Neural progenitor cell (in vitro differentiated cells): ENCODE measurements at regions not wholly inside any gene's neighbourhood (a gene's known extent, or its start where the extent isn't known, plus 50 kb on each side); places are given as distances from the start of the nearest gene placed in this dataset.

Source experiments
- DNase-seq: peaks from one replicate; pipeline ENCODE4 v3.0.0-alpha.2; 2016; ENCODE audit warnings: low spot score
- H2AFZ ChIP-seq: fragments of 200-600 bp; sonication (generic); replicated peaks from 2 replicates; pipeline ENCODE4 v1.6.1; 2016; ENCODE audit warnings: antibody characterized with exemption
- H3F3A ChIP-seq: fragments of 200-600 bp; sonication (generic); 2 replicates; pipeline ENCODE4 v1.6.1; 2016; ENCODE audit warnings: antibody characterized with exemption, low read depth
- H3K27ac ChIP-seq: fragments of 200-600 bp; sonication (generic); 2 replicates; pipeline ENCODE4 v1.5.1; 2016; ENCODE audit warnings: mild to moderate bottlenecking
- H3K27me3 ChIP-seq: fragments of 200-600 bp; sonication (generic); 2 replicates; pipeline ENCODE4 v1.6.1; 2016; ENCODE audit warnings: mild to moderate bottlenecking, moderate library complexity
- H3K36me3 ChIP-seq: fragments of 200-600 bp; sonication (generic); 2 replicates; pipeline ENCODE4 v1.5.1; 2016
- H3K4me1 ChIP-seq: fragments of 200-600 bp; sonication (generic); 2 replicates; pipeline ENCODE4 v1.6.1; 2016; ENCODE audit warnings: mixed run types
- H3K4me2 ChIP-seq: fragments of 200-600 bp; sonication (generic); 2 replicates; pipeline ENCODE4 v1.6.1; 2016
- H3K4me3 ChIP-seq: fragments of 200-600 bp; sonication (generic); 2 replicates; pipeline ENCODE4 v1.5.1; 2016
- H3K79me2 ChIP-seq: fragments of 200-600 bp; sonication (generic); 2 replicates; pipeline ENCODE4 v1.6.1; 2016; ENCODE audit warnings: low read depth
- H3K9ac ChIP-seq: fragments of 200-600 bp; sonication (generic); 2 replicates; pipeline ENCODE4 v1.6.1; 2016
- H3K9me3 ChIP-seq: fragments of 200-600 bp; sonication (generic); 2 replicates; pipeline ENCODE4 v1.5.1; 2016; ENCODE audit warnings: low read depth
- H4K20me1 ChIP-seq: fragments of 200-600 bp; sonication (generic); 2 replicates; pipeline ENCODE4 v1.6.1; 2016; ENCODE audit warnings: low read depth
- H3K27ac Mint-ChIP-seq: 3 replicates; pipeline ENCODE4 v1.8.0; 2021; ENCODE audit warnings: mixed read lengths
- H3K27me3 Mint-ChIP-seq: 2 replicates; pipeline ENCODE4 v1.8.0; 2022; ENCODE audit warnings: low read depth, mild to moderate bottlenecking, inconsistent platforms, moderate library complexity, mixed read lengths; ENCODE audit not compliant: insufficient read depth
- H3K36me3 Mint-ChIP-seq: 3 replicates; pipeline ENCODE4 v1.8.0; 2021; ENCODE audit warnings: mixed read lengths
- H3K4me1 Mint-ChIP-seq: 3 replicates; pipeline ENCODE4 v1.8.0; 2021; ENCODE audit warnings: mixed read lengths
- H3K4me3 Mint-ChIP-seq: 3 replicates; pipeline ENCODE4 v1.8.0; 2021; ENCODE audit warnings: mild to moderate bottlenecking, moderate library complexity, mixed read lengths
- H3K9me3 Mint-ChIP-seq: 3 replicates; pipeline ENCODE4 v1.8.0; 2020; ENCODE audit warnings: mixed read lengths
- EZH2 ChIP-seq: fragments of 200-600 bp; sonication (generic); IDR thresholded peaks from 2 replicates; pipeline ENCODE4 v1.6.1; 2017; ENCODE audit warnings: antibody characterized with exemption, mild to moderate bottlenecking, moderate library complexity
- EZH2phosphoT487 ChIP-seq: fragments of 200-600 bp; sonication (generic); IDR thresholded peaks from 2 replicates; pipeline ENCODE4 v1.6.1; 2017; ENCODE audit warnings: antibody characterized with exemption
- TF ChIP-seq, protein P1 (sequence below): fragments of 200-600 bp; sonication (generic); IDR thresholded peaks from 2 replicates; pipeline ENCODE4 v1.5.1; 2017; ENCODE audit warnings: antibody characterized with exemption, mild to moderate bottlenecking

DNA sequence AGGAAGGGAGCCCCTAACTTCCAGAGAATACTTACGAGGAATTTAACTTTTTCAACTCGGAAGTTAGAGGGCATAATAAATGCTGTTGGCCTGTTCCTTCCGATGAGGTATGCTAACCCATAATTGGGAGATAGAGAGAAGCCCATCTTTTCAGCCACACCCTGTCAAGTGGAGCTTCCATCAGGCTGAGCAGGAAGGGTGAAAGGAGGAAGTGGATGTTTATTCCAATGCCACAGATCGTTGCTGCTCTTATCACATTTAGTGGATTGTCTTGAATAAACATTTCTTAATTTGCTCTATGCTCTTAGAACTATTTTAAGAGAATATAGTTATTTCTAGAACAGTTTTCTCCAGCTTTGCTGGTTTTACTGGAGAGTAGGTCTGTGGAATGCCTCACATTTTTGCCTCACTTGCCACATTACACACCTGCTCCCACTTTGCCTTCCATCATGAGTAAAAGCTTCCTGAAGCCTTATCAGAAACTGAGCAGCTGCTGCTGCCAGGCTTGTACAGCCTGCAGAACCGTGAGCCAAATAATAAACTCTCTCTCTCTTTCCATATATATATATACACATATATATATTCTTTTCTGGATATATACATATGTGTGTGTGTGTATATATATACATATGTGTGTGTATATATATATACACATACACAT lies 60.0 kb upstream of the RGS21 start:
- no peaks in the 10 kb centered on the region for H3K9me3 Mint-ChIP-seq
- Histone ChIP-seq H3K27me3 (no peaks in the 10 kb centered on the region), H3K9me3 (no peaks in the 10 kb centered on the region), H3K4me1 (no peaks in the 10 kb centered on the region), H3K4me2 (no peak overlapping the region), H3K27ac (no peak overlapping the region), H3K36me3 (no peaks in the 10 kb centered on the region), H2AFZ (no peak overlapping the region), H3K9ac (no peak overlapping the region), H3K4me3 (no peak overlapping the region), H3K79me2 (no peaks in the 10 kb centered on the region), H4K20me1 (no peaks in the 10 kb centered on the region), H3F3A (no peaks in the 10 kb centered on the region)
- H3K27me3 Mint-ChIP-seq: peaks cover 3% of the 10 kb centered on the region
- no peak overlapping the region for H3K27ac Mint-ChIP-seq
- no peak for DNase-seq
- H3K4me1 Mint-ChIP-seq: no peaks in the 10 kb centered on the region
- no peaks in the 10 kb centered on the region for H3K36me3 Mint-ChIP-seq
- TF ChIP-seq EZH2: no peak
- TF ChIP-seq EZH2phosphoT487: no peak
- TF ChIP-seq, protein P1, sequence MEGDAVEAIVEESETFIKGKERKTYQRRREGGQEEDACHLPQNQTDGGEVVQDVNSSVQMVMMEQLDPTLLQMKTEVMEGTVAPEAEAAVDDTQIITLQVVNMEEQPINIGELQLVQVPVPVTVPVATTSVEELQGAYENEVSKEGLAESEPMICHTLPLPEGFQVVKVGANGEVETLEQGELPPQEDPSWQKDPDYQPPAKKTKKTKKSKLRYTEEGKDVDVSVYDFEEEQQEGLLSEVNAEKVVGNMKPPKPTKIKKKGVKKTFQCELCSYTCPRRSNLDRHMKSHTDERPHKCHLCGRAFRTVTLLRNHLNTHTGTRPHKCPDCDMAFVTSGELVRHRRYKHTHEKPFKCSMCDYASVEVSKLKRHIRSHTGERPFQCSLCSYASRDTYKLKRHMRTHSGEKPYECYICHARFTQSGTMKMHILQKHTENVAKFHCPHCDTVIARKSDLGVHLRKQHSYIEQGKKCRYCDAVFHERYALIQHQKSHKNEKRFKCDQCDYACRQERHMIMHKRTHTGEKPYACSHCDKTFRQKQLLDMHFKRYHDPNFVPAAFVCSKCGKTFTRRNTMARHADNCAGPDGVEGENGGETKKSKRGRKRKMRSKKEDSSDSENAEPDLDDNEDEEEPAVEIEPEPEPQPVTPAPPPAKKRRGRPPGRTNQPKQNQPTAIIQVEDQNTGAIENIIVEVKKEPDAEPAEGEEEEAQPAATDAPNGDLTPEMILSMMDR: no peak
- no peak overlapping the region for H3K4me3 Mint-ChIP-seq

DNA sequence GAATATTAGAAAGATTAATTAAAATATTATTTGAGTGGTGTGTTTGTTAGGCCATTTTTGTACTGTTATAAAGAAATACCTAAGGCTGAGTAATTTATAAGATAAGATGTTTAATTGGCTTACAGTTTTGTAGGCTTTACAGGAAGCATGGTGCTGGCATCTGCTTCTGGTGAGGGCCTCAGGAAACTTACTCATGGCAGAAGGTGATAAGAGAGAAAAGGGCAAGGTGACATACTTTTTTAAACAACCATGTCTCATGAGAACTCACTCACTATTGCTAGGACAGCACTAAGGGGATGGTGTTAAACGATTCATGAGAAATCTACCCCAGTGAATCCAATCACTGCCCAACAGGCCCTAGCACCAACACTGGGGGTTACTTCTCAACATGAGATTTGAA lies 56.7 kb upstream of the RGS21 start:
- H3K9me3 ChIP-seq: no peaks in the 10 kb centered on the region
- no peak overlapping the region for H3K9ac ChIP-seq
- no peaks in the 10 kb centered on the region for H3K36me3 ChIP-seq
- H3K27me3 Mint-ChIP-seq: no peaks in the 10 kb centered on the region
- no peaks in the 10 kb centered on the region for H4K20me1 ChIP-seq
- TF ChIP-seq, protein P1: no peak
- TF ChIP-seq EZH2phosphoT487 (no peak), EZH2 (no peak)
- H3K27ac ChIP-seq: no peak overlapping the region
- no peaks in the 10 kb centered on the region for H3F3A ChIP-seq
- no peaks in the 10 kb centered on the region for H3K27me3 ChIP-seq
- H3K4me3 Mint-ChIP-seq: no peak overlapping the region
- no peak for DNase-seq
- H3K27ac Mint-ChIP-seq: no peak overlapping the region
- no peak overlapping the region for H3K4me2 ChIP-seq
- H3K4me3 ChIP-seq: no peak overlapping the region
- H3K4me1 Mint-ChIP-seq: no peaks in the 10 kb centered on the region
- no peaks in the 10 kb centered on the region for H3K36me3 Mint-ChIP-seq
- H3K79me2 ChIP-seq: no peaks in the 10 kb centered on the region
- H3K4me1 ChIP-seq: no peaks in the 10 kb centered on the region
- no peak overlapping the region for H2AFZ ChIP-seq
- H3K9me3 Mint-ChIP-seq: no peaks in the 10 kb centered on the region

- Mint-ChIP-seq H3K4me3 (no peak overlapping the region), H3K27me3 (no peaks in the 10 kb centered on the region), H3K36me3 (no peaks in the 10 kb centered on the region), H3K9me3 (no peaks in the 10 kb centered on the region), H3K4me1 (no peaks in the 10 kb centered on the region), H3K27ac (no peak overlapping the region)
- Histone ChIP-seq H3K4me3 (no peak overlapping the region), H3K4me1 (no peaks in the 10 kb centered on the region), H3K79me2 (no peaks in the 10 kb centered on the region), H3K9me3 (no peaks in the 10 kb centered on the region), H3F3A (no peaks in the 10 kb centered on the region), H3K4me2 (no peak overlapping the region), H3K27ac (no peak overlapping the region), H4K20me1 (no peaks in the 10 kb centered on the region), H2AFZ (no peak overlapping the region), H3K27me3 (no peaks in the 10 kb centered on the region), H3K36me3 (no peaks in the 10 kb centered on the region), H3K9ac (no peak overlapping the region)
- no peak for TF ChIP-seq EZH2
- no peak for TF ChIP-seq EZH2phosphoT487
- TF ChIP-seq, protein P1: no peak
- DNase-seq: no peak
These were observed 55.3 kb upstream of the RGS21 start for GRCh38 chr1:192261476-192261875.
